Renal cortex interstitium (tissue), 11 donors: ENCODE measurements at regions not wholly inside any gene's neighbourhood (a gene's known extent, or its start where the extent isn't known, plus 50 kb on each side); places are given as distances from the start of the nearest gene placed in this dataset.
A peak's percentile ranks its signal among the peaks of the same experiment; 100 is the strongest.
"Not testable (repeated sequence)": the region's sequence is repeated elsewhere in the genome, so short reads cannot be mapped to it uniquely, and the experiment has no call there.

Source experiments
- DNase-seq, 11 donors: peaks; one replicate each; pipeline ENCODE4 v3.0.0-alpha.2; 2013; ENCODE audit warnings: low read depth in 9 of 11, low spot score in 4 of 11; ENCODE audit errors: extremely low read depth in 1 of 11

DNA sequence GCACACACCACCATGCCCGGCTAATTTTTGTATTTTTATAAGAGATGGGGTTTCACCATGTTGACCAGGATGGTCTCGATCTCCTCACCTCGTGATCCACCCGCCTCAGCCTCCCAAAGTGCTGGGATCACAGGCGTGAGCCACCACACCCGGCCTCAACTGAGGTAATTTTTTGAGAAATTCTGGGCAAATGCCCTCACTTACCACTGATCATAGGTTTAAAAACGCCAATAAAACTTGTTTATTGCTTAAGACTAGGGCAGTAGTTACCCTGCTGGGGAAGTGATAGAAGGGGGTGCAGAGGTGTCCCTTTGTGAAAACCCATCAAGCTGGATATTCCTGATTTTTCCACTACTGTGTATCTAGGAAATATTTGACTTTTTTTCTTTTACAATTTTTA, 196.3 kb downstream of the BCAS1 start:
- DNase-seq, result no peak

DNA sequence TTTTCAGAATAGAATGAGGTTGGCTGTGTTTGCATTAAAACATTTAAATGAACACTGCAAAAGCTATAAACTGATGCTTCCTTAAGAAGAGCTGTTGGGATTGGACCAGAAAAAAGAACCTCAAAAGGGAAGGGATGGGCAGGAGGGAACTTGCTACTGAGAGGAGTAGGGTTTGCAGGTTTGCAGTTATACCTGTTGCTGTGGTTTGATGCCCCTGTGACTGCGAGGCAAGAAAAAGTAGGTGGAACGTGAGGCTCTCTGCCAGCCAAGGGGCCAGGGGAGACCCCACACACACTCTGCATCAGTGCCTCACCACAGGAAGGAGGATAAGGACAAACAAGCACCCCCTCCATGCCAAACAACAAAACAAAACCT, 197.2 kb downstream of the BCAS1 start:
- DNase-seq, result no peak

DNA sequence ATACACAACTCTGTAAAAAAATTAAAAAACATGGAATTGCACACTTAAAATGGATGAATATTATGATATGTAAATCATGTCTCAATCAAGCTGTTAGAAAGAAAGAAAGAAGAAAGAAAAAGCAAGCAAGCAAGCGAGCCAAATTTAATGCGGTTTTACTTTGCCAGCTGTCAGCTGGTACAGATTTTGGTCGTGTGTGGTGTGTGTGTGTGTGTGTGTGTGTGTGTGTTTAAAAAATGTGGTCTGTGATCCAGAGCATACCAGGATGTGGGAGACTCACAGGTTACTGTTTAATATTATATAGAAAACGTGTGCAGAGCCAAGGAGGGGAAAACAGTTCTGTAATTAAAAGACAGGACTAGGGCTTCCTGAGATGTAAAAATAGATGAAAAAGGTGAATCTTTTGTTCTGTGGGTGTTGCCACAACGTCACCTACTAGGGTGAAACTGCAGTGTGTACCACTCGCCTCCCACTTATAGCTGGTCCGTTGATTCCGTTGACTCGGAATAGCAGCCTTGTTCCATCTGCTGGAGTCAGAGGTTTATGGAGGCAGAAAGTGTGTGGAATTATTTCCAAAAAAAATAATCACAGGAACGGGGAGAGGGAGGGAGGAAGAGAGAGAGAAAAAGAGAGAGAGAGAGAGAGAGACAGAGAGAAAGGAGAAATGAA, 197.7 kb downstream of the BCAS1 start:
- no peak for DNase-seq

DNA sequence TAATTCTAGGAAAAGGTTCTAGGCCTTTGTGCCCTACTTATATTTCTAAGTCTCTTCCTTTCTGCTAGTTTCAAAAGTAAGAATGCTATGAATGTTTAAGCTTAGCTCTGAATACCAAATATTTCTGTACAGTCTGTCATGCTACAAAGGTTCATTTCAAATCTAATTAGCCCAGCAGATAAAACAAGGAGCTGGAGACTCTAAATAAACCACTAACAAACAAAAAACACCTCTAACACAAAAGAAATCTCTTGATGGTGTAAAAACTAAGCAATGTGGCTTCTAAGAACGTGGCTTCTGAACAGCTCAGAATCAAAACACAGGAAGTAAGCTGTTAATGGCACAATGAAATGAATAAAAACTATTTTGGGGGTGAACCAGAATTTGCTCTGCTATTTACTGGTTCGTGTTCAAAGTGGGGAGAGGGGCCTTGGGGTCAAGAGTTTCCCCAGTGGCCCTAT, 198.3 kb downstream of the BCAS1 start:
- no peak for DNase-seq

DNA sequence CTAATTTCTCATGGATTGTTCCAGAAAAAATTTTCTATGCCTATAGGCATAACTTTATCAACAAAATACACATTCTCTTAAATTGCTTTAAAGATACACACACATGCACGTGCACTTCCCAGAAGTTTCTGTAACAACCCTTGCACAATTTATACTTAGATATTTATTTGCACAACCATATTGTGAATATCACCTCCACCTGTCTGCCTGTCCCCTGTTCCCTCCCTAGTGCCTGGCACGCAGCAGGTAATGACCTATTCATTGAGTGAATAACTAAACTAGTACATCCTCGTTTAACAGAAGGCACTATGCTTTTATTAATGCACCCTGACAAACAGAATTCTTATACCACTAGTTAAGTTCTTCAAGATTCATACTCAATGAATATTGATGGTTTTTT, 198.9 kb downstream of the BCAS1 start:
- DNase-seq, result no peak

DNA sequence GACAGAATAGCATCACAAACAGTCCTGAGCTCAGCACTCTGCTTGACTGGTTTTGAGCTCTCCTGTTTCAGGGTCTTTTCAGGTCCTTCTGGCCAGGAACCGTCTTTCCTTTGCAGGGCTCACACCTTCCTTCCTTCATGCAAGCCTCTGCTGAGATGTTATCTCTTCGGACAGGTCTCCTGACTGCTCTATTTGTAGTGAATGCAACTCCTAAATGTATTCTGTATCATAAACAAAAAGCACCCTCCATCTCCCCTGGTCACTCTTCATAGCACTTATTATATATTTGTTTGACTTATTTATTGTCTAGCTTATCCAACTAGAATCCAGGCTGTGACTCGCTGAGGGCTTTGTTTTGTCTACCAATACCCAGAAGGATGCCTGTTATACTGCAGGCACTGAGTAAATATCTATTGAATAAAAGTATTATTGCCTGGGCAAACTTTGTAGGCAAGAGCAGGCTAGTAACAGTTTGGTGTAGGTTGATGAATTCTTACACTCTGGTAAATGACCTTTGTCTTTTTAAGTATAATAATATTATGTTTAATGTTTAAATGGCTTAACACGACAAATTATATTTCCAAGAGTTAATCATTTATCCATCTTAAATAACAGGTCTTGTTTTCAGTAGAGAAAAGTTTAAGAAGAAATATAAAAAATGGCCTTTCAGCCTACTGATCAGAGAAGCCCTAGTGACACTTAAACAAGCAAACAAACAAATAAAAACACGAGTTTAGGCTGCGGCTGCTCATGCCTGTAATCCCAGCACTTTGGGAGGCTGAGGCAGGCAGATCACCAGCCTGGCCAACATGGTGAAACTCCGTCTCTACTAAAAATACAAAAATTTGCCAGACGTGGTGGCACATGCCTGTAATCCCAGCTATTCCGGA, 199.7 kb downstream of the BCAS1 start:
- DNase-seq, result no peak

DNA sequence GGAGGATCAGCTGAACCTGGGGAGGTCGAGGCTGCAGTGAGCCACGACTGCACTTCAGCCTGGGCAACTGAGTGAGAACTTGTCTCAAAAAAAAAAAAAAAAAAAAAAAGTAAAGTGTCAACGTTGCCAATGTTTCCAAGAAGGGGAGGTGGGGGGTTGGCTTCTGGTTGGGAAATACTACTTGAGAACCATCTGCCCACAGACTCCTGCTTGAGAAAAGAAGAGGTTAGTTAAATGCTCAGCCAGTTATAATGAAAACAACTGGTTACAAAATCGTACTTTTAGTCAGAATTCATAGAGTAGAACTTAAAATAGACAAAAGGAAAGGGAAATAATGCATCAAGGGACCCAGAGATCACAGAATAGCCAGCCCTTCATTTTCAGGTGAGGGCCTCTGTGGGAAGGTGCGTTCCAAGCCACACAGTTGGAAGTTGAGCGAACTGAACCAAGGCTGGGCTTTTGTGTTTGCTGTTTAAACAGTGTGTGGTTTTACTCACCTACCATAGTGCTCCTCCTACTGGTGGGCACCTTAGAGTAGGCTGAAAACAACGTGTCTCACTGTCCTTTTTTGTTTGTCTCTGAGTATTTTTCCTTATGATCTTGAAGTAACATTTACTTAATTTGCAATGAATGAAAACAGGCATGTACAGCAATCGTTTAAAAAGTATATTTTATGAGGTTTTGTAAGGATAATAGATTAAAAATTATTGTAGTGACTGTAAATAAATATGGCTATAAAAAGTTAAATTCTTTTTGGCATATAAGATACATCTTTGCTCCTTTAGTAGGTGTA, 200.7 kb downstream of the BCAS1 start:
- DNase-seq, result peak in 1 of 11 donors; percentile 71

DNA sequence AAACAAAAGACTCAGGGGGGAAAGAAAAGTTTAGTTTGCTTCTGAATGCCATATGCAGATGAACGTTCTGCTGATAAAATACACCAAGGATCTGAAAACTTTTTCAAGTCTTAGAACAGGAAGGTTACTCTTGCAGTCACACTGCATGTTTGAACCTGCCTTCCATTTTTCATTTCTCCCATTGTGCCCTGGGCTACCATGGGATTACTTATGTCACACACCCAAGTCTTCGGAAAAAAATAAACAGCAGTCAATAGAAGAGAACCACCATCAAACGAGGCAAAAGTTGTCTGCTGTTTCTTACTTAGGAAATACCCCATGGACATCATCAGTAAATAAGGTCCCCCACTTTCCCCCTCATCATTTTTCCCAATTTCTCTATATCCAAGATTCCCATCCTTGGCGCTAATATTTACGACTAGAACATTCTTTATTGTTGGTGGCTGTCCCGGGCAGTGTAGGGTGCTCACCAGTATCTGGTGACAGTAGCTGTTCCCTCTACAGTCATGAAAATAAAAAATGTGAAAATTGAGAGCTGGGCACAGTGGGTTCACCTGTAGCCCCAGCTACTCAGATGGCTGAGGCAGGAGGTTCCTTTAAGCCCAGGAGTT, 202.5 kb downstream of the BCAS1 start:
- no peak for DNase-seq

DNA sequence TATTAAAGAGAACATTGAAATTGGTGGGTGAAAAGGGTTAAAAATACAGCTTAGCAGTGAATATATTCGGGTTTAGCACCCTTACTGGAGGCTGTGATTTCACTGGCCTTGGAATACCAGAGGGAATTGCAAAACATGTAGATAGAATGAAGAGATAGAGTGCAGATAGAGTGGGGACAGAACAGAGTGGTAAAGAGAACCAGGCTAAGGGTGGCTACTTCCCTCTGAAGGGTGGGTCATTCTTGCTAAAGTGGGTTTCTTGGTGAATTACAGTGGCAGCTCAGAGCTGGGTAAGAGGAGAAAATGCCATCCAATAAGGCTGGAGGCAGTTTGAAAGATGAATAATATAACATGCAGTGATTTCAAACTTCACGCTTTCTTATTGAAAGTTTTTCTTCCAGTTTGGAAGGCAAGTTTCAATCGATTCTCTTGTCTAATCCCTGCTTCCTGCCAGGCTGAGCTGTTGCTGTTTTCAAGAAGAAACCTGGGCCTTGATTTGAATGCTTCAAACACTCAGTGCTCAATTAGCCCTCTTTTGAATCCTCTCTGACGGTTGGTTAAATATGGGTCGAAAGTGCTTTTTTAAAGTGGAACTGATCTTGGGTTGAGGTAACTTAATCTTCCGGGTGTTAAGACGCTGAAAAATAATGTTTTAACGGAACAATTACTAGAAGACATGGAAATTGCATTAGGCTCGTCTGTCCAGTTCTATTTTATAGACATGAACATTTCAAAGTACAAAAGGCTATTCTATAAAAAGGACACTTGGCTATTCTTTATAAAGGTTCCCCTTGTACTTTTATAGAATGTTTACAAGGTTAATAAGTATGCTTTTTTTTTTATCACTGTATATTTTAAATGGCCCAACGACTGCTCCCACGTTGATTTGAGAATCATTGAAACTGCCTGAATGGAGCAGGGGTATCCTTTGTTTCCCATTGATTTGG, 203.3 kb downstream of the BCAS1 start:
- DNase-seq, result no peak

DNA sequence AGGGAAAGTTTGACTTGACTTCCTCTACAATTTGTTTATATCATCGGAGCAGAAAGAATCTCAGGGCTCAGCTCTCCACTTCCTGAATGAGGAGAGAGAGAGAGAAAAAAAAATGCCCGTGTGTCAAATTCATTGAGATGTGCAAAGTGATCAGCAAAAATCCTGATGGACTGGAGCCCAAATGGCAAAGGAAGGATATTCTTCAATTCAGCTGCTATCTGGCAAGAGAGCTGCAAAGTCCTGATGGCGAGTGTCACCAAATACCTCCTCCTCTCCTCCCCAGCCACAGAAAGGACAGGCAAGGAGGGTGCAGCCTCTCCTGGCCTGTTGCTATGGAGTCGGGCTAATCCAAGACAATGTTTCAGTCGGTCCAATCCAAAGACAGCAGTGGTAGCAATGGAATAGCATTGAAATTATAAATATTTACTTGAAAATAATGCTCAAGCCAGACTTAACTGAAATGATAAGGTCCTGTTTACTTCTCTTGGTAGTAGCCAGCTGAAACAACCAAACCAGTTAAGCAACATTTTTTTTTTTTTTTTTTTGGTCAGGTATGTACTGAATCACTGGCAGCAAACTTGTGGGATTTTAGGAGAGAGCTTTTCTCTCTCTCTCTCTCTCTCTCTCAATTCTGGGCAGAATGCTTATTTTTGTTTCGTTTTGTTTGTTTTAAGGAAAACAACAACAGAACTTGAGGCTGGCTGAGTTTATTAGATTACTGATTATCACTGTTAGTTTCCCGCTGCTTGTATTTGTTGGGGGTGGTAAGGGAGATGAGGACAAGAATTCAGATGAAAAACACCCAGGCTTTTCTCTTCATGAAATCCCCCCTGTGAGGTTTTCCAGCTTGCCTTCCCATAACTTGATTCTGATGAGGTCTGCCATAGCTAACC, 204.2 kb downstream of the BCAS1 start:
- no peak for DNase-seq

DNA sequence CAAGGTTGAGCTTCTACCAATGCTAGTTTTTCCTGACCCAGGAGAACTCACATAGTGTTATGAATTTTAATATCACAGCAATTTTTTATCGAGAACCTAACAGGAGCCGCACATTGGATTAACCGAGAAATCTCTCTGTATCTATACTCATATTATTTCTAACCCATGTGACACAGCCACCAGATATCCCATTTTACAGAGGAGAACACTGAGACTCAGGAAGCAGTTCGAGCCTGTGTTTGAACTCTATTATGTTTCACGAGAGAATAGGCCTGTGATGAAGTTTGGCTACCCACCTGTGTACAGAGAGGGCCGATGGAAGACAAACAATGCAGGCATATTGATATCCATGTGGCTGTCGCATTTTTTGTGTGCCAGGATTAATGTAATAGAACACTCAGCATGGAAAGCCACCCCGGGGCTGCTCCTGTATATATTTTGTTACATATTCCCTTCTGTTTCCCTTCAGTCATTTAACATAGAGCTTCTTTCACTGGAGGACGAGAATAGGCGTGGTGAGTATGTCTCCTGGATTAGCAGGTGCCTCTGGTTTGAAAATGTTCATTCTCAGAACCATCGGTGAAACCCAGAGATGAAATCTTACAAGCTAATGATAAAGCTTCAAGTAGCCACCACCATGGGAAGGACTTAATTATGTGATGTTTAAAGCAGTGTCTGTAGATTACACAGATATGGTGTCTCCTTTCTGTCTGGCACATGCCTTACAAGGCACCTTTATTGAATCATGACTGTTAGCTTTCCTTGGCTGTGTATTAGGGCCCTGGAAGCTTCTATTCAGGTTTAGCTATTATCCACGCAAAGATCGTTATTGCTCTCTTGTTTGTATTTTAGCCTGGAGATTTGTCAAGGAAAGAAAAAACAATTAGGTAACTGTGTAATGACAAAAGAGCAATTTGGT, 205.4 kb downstream of the BCAS1 start:
- DNase-seq, result not testable (repeated sequence)

DNA sequence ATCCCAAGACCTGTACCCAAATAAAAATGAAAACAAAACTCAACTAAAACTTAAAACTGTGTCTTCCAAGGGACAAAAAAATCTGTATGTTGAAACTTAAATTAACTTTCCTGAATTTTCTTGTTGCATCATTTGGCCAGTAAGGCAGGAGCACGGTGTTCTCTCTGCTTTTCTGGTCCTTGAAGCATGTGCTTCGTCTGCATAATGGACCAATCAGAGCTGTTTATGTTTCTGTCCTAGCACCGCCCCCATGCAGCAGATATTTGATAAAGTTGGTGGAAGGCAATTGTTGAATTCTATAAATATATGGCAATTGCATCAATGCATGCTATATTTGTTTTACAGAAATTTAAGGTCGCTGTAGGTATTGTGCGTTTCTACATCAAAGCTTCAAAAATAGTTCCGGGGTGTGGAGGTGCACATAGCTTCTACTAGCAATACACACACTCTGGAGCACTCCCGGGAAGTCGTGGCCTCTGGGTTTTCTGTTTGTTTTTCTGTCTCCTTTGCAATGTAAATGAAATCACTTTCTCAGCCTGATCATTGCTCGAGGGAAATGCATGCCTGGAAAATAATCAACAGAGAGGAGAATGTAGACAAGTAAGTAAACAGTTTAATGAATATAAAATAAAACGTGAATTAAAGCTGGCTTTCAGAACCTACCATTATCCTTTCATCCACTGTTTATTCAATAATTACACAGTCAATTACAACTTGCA, 206.3 kb downstream of the BCAS1 start:
- not testable (repeated sequence) for DNase-seq

DNA sequence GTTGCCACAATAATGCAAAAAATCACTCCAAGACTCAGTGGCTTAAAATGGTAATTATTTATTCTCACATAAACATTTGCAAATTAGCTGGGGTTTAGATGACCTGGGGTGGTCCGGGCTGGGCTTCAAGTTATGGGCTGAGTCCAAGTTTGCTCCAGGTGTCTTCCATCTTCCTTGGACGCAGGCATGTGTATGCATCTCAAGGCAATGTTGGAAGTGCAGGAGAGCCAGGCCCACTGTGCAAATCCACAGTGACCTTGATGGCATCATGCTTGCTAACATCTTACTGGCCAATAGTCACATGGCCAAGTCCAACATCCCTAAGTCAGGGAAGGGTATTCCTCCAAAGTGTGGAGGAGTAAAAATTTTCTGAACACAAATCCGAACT, 206.9 kb downstream of the BCAS1 start:
- not testable (repeated sequence) for DNase-seq

DNA sequence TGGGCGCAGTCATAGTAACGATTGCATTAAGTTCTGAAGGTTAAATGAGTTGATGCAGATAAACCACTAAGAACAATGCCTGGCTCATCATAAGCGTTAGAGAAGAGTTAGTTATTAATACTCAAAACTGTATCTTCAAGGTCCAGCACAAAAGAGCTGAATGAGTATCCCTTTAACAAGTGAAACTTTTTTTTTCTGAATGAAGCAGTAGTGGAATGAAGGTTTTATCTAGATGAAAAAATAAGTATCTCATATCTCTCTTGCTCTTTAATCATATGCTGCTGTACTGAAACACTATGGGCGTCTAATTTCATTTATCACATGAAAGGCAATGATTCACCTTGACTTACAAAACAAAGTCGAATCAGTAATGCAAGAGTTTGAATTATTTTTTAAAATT, 207.4 kb downstream of the BCAS1 start:
- not testable (repeated sequence) for DNase-seq

DNA sequence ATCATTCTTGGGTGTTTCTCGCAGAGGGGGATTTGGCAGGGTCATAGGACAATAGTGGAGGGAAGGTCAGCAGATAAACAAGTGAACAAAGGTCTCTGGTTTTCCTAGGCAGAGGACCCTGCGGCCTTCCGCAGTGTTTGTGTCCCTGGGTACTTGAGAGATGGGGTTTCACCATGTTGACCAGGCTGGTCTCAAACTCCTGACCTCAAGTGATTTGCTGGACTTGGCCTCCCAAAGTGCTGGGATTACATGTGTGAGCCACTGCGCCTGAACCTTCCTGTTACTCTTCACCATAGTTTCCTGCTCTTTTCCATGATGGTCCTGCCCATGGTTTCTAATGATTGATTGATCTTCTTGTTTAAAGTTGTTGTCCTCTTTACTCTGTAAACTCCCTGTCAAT, 207.9 kb downstream of the BCAS1 start:
- DNase-seq, result not testable (repeated sequence)

DNA sequence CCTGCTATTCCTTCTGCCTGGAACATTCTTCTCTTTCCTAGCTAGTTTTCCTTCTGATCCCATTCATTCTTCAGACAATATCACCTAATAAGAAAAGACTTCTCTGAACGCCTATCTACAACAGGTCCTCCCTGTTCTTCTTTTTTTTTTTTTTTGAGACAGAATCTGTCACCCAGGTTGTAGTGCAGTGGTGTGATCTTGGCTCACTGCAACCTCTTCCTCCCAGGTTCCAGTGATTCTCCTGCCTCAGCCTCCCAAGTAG, 208.3 kb downstream of the BCAS1 start:
- DNase-seq, result not testable (repeated sequence)
